ENCODE measurements at regions not wholly inside any gene's neighbourhood (a gene's known extent, or its start where the extent isn't known, plus 50 kb on each side); places are given as distances from the start of the nearest gene placed in this dataset.
A peak's percentile ranks its signal among the peaks of the same experiment; 100 is the strongest.

- no peak for TF ChIP-seq POGZ (CRISPR knock-in tag; IDR thresholded peaks at IDR 0.05)
- peak; percentile 70 for TF ChIP-seq NCOA2 (CRISPR knock-in tag; IDR thresholded peaks at IDR 0.05)
- TF ChIP-seq XBP1 (CRISPR knock-in tag; IDR thresholded peaks at IDR 0.05) = no peak
- TF ChIP-seq MEF2D (CRISPR knock-in tag; IDR thresholded peaks at IDR 0.05) = peak; percentile 56; the same call in 1 of the 2 replicates
- peak; percentile 41; the same call in 1 of the 2 replicates for TF ChIP-seq FOXO1 (CRISPR knock-in tag; IDR thresholded peaks at IDR 0.05)
- no peak for TF ChIP-seq ZNF383 (CRISPR knock-in tag; IDR thresholded peaks at IDR 0.05; ENCODE audit: borderline replicate concordance)
- peak; percentile 32; the same call in 1 of the 2 replicates for TF ChIP-seq KLF11 (CRISPR knock-in tag; IDR thresholded peaks at IDR 0.05)
- TF ChIP-seq KDM4B (CRISPR knock-in tag; IDR thresholded peaks at IDR 0.05) = 0 out of 2 replicates have a peak, but pooled peaks have one; percentile 22
- peak; percentile 34; the same call in 1 of the 2 replicates for TF ChIP-seq HDAC1 (CRISPR knock-in tag; IDR thresholded peaks at IDR 0.05)
- TF ChIP-seq HOXA3 (CRISPR knock-in tag; IDR thresholded peaks at IDR 0.05) = 0 out of 2 replicates have a peak, but pooled peaks have one; percentile 11
- TF ChIP-seq ZNF468 (CRISPR knock-in tag; IDR thresholded peaks at IDR 0.05) = no peak
- TF ChIP-seq ZNF562 (CRISPR knock-in tag; IDR thresholded peaks at IDR 0.05; ENCODE audit: borderline replicate concordance) = no peak
- TF ChIP-seq ZNF3 (CRISPR knock-in tag; IDR thresholded peaks at IDR 0.05) = no peak
- TF ChIP-seq THRA (CRISPR knock-in tag; IDR thresholded peaks at IDR 0.05; ENCODE audit: borderline replicate concordance) = 0 out of 2 replicates have a peak, but pooled peaks have one; percentile 48
- no peak for TF ChIP-seq ZNF577 (CRISPR knock-in tag; IDR thresholded peaks at IDR 0.05; ENCODE audit: borderline replicate concordance, low read depth)
- TF ChIP-seq ZNF432 (CRISPR knock-in tag; IDR thresholded peaks at IDR 0.05; ENCODE audit: borderline replicate concordance) = no peak
- TF ChIP-seq ZNF574 (CRISPR knock-in tag; IDR thresholded peaks at IDR 0.05) = peak; percentile 19; the same call in 1 of the 2 replicates
- no peak for TF ChIP-seq ZNF704 (CRISPR knock-in tag; IDR thresholded peaks at IDR 0.05; ENCODE audit: borderline replicate concordance)
- peak; percentile 63; the same call in 1 of the 2 replicates for TF ChIP-seq HMG20A (CRISPR knock-in tag; IDR thresholded peaks at IDR 0.05; ENCODE audit: borderline replicate concordance)
- no peak for TF ChIP-seq ZNF639 (CRISPR knock-in tag; conservative IDR thresholded peaks at IDR 0.05)
- no peak for TF ChIP-seq ZNF18 (CRISPR knock-in tag; IDR thresholded peaks at IDR 0.05; ENCODE audit: insufficient replicate concordance)
- TF ChIP-seq KMT2A (CRISPR knock-in tag; IDR thresholded peaks at IDR 0.05) = no peak
- TF ChIP-seq HNF4A (CRISPR knock-in tag; IDR thresholded peaks at IDR 0.05) = peak; percentile 41
- TF ChIP-seq ZNF235 (CRISPR knock-in tag; IDR thresholded peaks at IDR 0.05; ENCODE audit: borderline replicate concordance) = no peak
These were observed 90.8 kb upstream of the ERRFI1 start (continued) for GRCh38 chr1:8116894-8117264.
